Gastroesophageal sphincter (tissue), 3 donors: ENCODE measurements at regions not wholly inside any gene's neighbourhood (a gene's known extent, or its start where the extent isn't known, plus 50 kb on each side); places are given as distances from the start of the nearest gene placed in this dataset.

Source experiments
- CTCF ChIP-seq, 4 experiments: fragments of 200-600 bp in 2 of 4; fragments of 450-650 bp in 2 of 4; sonication (generic) in 1 of 4; IDR thresholded peaks; one replicate each; pipeline ENCODE4 v1.5.1; 2017 to 2019; ENCODE audit warnings: antibody characterized with exemption in 4 of 4, mild to moderate bottlenecking in 2 of 4, moderate library complexity in 2 of 4
- POLR2A ChIP-seq, 2 donors: fragments of 450-650 bp; IDR thresholded peaks; one replicate each; pipeline ENCODE4 v1.6.1; 2017; ENCODE audit warnings: antibody characterized with exemption in 2 of 2, mild to moderate bottlenecking in 2 of 2, moderate library complexity in 1 of 2
- POLR2AphosphoS5 ChIP-seq: sonication (generic); formaldehyde crosslinking; IDR thresholded peaks from one replicate; pipeline ENCODE4 v1.6.1; 2017; ENCODE audit warnings: antibody characterized with exemption

DNA sequence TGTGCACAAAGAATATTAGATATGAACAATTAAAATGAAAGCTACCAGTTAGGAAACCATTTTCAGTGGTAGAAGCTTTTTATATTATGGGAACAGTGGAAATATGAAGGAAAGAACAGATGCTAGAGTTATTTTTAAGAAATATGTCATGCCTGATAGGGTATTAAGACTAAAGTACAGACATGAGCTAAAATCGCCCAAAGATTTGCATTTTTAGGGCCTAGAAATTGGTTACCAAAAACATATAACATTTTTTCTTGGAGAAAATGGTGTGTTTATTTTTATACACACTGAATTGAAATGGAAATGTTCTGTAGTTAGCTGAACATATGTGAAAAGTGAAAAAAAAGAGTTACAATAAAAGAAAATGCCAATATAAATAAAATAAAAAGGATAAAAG lies 441.9 kb downstream of the TLL1 start:
- TF ChIP-seq CTCF (IDR thresholded peaks at IDR 0.05) (no peak), POLR2A (IDR thresholded peaks at IDR 0.05) (no peak), POLR2AphosphoS5 (no peak)
